Fibroblast of skin of left quadriceps (primary cell): ENCODE measurements at regions not wholly inside any gene's neighbourhood (a gene's known extent, or its start where the extent isn't known, plus 50 kb on each side); places are given as distances from the start of the nearest gene placed in this dataset.

Experiments
- DNase-seq, 2 experiments: peaks; one replicate each; pipeline ENCODE4 v3.0.0-alpha.2; 2013; ENCODE audit warnings: low read depth in 2 of 2

GRCh38 chr1:163655565-163655964 lies 333.8 kb downstream of the NUF2 start:
- DNase-seq = no peak

GRCh38 chr1:163656095-163656759 lies 334.5 kb downstream of the NUF2 start:
- no peak for DNase-seq

- no peak for DNase-seq
Measured at GRCh38 chr1:163657719-163658118, 336.0 kb downstream of the NUF2 start.

GRCh38 chr1:163661391-163661790 lies 339.6 kb downstream of the NUF2 start:
- no peak for DNase-seq

- DNase-seq = peak in 1 of 2 experiments; percentile 11
Measured at GRCh38 chr1:163664671-163665335, 343.0 kb downstream of the NUF2 start.

- DNase-seq = peak in 1 of 2 experiments; percentile 4
Measured at GRCh38 chr1:163668472-163668871, 346.7 kb downstream of the NUF2 start.

- DNase-seq = no peak
Measured at GRCh38 chr1:163670989-163671757, 349.4 kb downstream of the NUF2 start.

GRCh38 chr1:163672976-163673758 lies 351.4 kb downstream of the NUF2 start:
- DNase-seq = peak; percentile 37 to 43

GRCh38 chr1:163673759-163674151 lies 352.0 kb downstream of the NUF2 start:
- peak; percentile 66 to 72 for DNase-seq

- no peak for DNase-seq
Measured at GRCh38 chr1:163674236-163674635, 352.5 kb downstream of the NUF2 start.

GRCh38 chr1:163684785-163685184 lies 363.0 kb downstream of the NUF2 start:
- no peak for DNase-seq

- no peak for DNase-seq
Measured at GRCh38 chr1:163692266-163692665, 370.5 kb downstream of the NUF2 start.

GRCh38 chr1:163697137-163697536 lies 375.4 kb downstream of the NUF2 start:
- DNase-seq = no peak

- DNase-seq = no peak
Measured at GRCh38 chr1:163701783-163702374, 380.1 kb downstream of the NUF2 start.

GRCh38 chr1:163703794-163704193 lies 382.0 kb downstream of the NUF2 start:
- DNase-seq = no peak

GRCh38 chr1:163706915-163707314 lies 385.2 kb downstream of the NUF2 start:
- no peak for DNase-seq

GRCh38 chr1:163709636-163710035 lies 387.9 kb downstream of the NUF2 start:
- DNase-seq = no peak

GRCh38 chr1:163712321-163712720 lies 390.6 kb downstream of the NUF2 start:
- no peak for DNase-seq

GRCh38 chr1:163720294-163720693 lies 398.5 kb downstream of the NUF2 start:
- no peak for DNase-seq

GRCh38 chr1:163725551-163725950 lies 403.8 kb downstream of the NUF2 start:
- no peak for DNase-seq

GRCh38 chr1:163730411-163730821 lies 408.7 kb downstream of the NUF2 start:
- DNase-seq = no peak

GRCh38 chr1:163737261-163737660 lies 415.5 kb downstream of the NUF2 start:
- DNase-seq = no peak
